Adrenal gland (tissue), 9 donors: ENCODE measurements at regions not wholly inside any gene's neighbourhood (a gene's known extent, or its start where the extent isn't known, plus 50 kb on each side); places are given as distances from the start of the nearest gene placed in this dataset.

Experiments used
- DNase-seq, 7 donors: peaks; one replicate each; pipeline ENCODE4 v3.0.0-alpha.2; 2019 to 2020
- H3K27ac ChIP-seq, 5 donors: fragments of 200-600 bp; sonication (generic) in 4 of 5; 1 replicate in 3 of 5; 2 replicates in 2 of 5; pipeline versions ENCODE4 v1.5.1 to v1.8.0; 2016 to 2020; ENCODE audit warnings: mild to moderate bottlenecking in 1 of 5
- H3K27me3 ChIP-seq: fragments of 200-600 bp; 2 replicates; pipeline ENCODE4 v1.8.0; 2021
- H3K36me3 ChIP-seq, 2 donors: fragments of 200-600 bp; replicated peaks in 1 of 2; 1 replicate in 1 of 2; 2 replicates in 1 of 2; pipeline versions ENCODE4 v1.5.1 to v1.8.0; 2018 to 2022
- H3K4me1 ChIP-seq, 2 donors: fragments of 200-600 bp; replicated peaks in 1 of 2; 1 replicate in 1 of 2; 2 replicates in 1 of 2; pipeline versions ENCODE4 v1.5.1 to v1.8.0; 2018 to 2021
- H3K4me3 ChIP-seq, 4 donors: fragments of 200-600 bp; sonication (generic) in 3 of 4; one replicate each; pipeline ENCODE4 v1.5.1; 2016 to 2018
- H3K9me3 ChIP-seq, 3 donors: fragments of 200-600 bp; sonication (generic) in 1 of 3; replicated peaks in 1 of 3; 1 replicate in 2 of 3; 2 replicates in 1 of 3; pipeline versions ENCODE4 v1.5.1 to v1.8.0; 2016 to 2021
- POLR2A ChIP-seq, 2 donors: fragments of 450-650 bp; IDR thresholded peaks; one replicate each; pipeline ENCODE4 v1.6.1; 2017; ENCODE audit warnings: antibody characterized with exemption in 2 of 2, mild to moderate bottlenecking in 2 of 2, moderate library complexity in 1 of 2
- WGBS, 4 donors: extraction: QIAGEN DNeasy Blood & Tissue Kit in 2 of 4; methylation state at CpG; one replicate each; pipeline versions ENCODE4 v1.1.5 to v1.1.7; 2013 to 2017; 5-methylcytosine and 5-hydroxymethylcytosine counted together
- intact Hi-C, 2 donors: fragments of 100-400 bp; cut with DNase I; formaldehyde crosslinking; loops; one replicate each; pipeline versions ENCODE4 v1.14.1 to v1.15.0; 2022 to 2023
- TF ChIP-seq, protein P1 (sequence below), 6 experiments: fragments of 450-650 bp in 4 of 6; fragments of 200-600 bp in 2 of 6; sonication (generic) in 1 of 6; IDR thresholded peaks; 1 replicate in 5 of 6; 2 replicates in 1 of 6; pipeline versions ENCODE4 v1.5.1 to v1.8.0; 2016 to 2021; ENCODE audit warnings: antibody characterized with exemption in 6 of 6, mild to moderate bottlenecking in 2 of 6, moderate library complexity in 1 of 6
- donor health status: healthy with polysubstance abuse.
- donor health status: Bipolar disorder and iron deficiency.
- donor health status: DM: yes; HTN: yes; CAD: no.
- donor health status: DM: no; HTN: no; CAD: no.
- donor health status: DM: no; HTN: no; CAD: no.

DNA sequence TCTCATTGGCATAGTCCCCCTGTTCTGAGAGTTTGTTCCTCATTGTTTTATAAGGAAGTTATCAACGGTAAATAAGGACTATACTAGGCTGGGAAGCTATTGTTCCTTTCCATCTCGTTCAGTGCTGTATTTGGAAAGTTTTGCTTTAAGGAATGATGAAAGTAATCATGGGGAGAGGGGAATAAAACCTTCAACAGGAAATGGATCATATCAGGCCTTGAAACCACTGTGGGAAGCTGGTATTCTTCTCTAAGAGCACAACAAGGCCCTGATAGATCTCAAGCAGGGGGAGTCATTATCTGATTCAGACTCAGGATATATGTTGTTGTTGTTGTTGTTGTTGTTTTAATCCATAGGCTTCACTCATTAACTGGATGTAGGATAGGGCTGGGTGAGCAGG is 474.5 kb downstream of the ENC1 start:
- no peak overlapping the region for H3K4me3 ChIP-seq
- 66 to 76% (median 70%) methylated on average over 2 of the region's 2 CpGs for WGBS, 4 donors
- H3K27me3 ChIP-seq: no peaks in the 10 kb centered on the region
- no peak for TF ChIP-seq POLR2A (IDR thresholded peaks at IDR 0.05)
- TF ChIP-seq, protein P1, sequence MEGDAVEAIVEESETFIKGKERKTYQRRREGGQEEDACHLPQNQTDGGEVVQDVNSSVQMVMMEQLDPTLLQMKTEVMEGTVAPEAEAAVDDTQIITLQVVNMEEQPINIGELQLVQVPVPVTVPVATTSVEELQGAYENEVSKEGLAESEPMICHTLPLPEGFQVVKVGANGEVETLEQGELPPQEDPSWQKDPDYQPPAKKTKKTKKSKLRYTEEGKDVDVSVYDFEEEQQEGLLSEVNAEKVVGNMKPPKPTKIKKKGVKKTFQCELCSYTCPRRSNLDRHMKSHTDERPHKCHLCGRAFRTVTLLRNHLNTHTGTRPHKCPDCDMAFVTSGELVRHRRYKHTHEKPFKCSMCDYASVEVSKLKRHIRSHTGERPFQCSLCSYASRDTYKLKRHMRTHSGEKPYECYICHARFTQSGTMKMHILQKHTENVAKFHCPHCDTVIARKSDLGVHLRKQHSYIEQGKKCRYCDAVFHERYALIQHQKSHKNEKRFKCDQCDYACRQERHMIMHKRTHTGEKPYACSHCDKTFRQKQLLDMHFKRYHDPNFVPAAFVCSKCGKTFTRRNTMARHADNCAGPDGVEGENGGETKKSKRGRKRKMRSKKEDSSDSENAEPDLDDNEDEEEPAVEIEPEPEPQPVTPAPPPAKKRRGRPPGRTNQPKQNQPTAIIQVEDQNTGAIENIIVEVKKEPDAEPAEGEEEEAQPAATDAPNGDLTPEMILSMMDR (IDR thresholded peaks at IDR 0.05): no peak
- H3K36me3 ChIP-seq: no peaks in the 10 kb centered on the region
- intact Hi-C loops: no loop called here
- DNase-seq: no peak
- H3K4me1 ChIP-seq: peaks cover 0 to 9% of the 10 kb centered on the region in 2 donors
- H3K9me3 ChIP-seq: no peaks in the 10 kb centered on the region
- H3K27ac ChIP-seq: no peak overlapping the region

DNA sequence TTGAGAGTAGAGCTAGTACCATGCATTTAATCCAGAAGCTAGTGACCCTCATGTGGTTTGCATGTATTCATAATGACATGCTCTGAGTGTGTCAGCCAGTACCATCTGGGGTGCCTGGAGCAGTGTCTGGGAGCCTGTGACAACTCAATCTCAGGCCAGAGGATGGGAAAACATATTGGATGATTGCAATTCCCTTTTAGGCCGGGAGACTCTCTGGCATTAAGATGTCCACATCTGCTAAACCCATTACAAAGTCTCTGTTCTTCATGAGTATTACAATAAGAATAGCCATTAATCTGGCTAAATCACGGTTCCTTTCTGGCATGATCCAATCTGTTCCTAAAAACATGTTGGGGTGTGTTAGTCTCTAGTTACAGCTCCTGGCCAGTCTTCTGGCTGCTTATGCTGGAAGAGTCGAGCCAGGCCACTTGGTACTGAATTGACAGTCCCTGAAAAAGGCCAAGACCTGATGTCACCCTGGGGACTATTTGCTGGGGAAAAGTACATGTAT is 475.7 kb downstream of the ENC1 start:
- no peaks in the 10 kb centered on the region for H3K9me3 ChIP-seq
- H3K27ac ChIP-seq: no peak overlapping the region
- DNase-seq: no peak
- no peaks in the 10 kb centered on the region for H3K36me3 ChIP-seq
- H3K27me3 ChIP-seq: no peaks in the 10 kb centered on the region
- intact Hi-C loops: no loop called here
- H3K4me3 ChIP-seq: no peak overlapping the region
- H3K4me1 ChIP-seq: peaks cover 0 to 9% of the 10 kb centered on the region in 2 donors
- 74 to 91% (median 84%) methylated on average over 3 of the region's 3 CpGs for WGBS, 4 donors
- TF ChIP-seq POLR2A (IDR thresholded peaks at IDR 0.05): no peak
- TF ChIP-seq, protein P1 (IDR thresholded peaks at IDR 0.05): no peak

DNA sequence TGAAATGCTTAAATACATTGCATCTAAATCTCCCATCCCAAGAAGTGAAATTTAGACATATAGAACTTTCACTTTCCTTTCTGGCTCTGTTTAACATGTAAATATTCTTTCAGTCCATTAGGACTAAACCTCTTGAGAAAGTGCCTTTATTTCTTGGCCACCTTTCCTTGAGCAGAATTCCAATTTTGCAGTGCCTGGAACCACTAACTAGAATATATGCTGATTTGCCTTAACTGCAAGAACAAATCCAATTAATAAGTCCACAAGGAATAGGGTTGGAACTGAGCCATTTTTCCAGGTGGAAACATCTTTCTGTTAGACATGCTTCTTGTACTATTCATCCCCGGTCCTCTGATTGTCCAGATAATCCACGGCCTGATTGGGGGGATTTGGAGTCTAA is 478.0 kb downstream of the ENC1 start:
- WGBS, 4 donors: 84 to 91% (median 87%) methylated on average over 2 of the region's 2 CpGs
- no peak for TF ChIP-seq POLR2A (IDR thresholded peaks at IDR 0.05)
- TF ChIP-seq, protein P1 (IDR thresholded peaks at IDR 0.05): no peak

DNA sequence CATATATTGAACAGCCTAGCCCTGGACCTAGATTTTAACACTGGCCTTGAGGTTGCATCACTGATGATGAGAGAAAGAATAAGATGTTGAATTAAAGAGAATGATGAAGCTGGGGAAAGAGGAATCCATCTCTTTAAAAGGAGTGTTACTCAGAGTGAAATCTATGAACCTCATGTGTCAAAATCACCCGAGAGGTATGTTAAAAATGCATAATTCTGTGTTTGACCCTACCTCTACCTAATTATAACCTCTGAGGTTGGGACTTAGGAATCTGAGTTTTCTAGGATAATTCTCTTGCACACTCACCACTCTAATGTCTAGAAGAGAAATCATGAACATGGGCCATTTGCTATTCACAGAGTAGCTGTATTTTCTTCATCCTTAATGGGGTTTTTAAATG is 479.4 kb downstream of the ENC1 start:
- no peaks in the 10 kb centered on the region for H3K27me3 ChIP-seq
- no peaks in the 10 kb centered on the region for H3K4me1 ChIP-seq
- TF ChIP-seq POLR2A (IDR thresholded peaks at IDR 0.05): no peak
- TF ChIP-seq, protein P1 (IDR thresholded peaks at IDR 0.05): no peak
- no peaks in the 10 kb centered on the region for H3K36me3 ChIP-seq
- no peaks in the 10 kb centered on the region for H3K9me3 ChIP-seq
- H3K4me3 ChIP-seq: no peak overlapping the region
- DNase-seq: no peak
- intact Hi-C loops: no loop called here
- 94 to 100% (median 94%) methylated on average over 1 of the region's 1 CpG for WGBS, 4 donors
- H3K27ac ChIP-seq: no peak overlapping the region

More for the DNA sequence above, 478.0 kb downstream of the ENC1 start:
- H3K36me3 ChIP-seq: no peaks in the 10 kb centered on the region
- no peaks in the 10 kb centered on the region for H3K9me3 ChIP-seq
- intact Hi-C loops: no loop called here
- H3K27me3 ChIP-seq: no peaks in the 10 kb centered on the region
- H3K4me3 ChIP-seq: no peak overlapping the region
- no peak overlapping the region for H3K27ac ChIP-seq
- no peak for DNase-seq
- peaks cover 0 to 4% of the 10 kb centered on the region in 2 donors for H3K4me1 ChIP-seq
